WTC11 (cell line): ENCODE measurements at regions not wholly inside any gene's neighbourhood (a gene's known extent, or its start where the extent isn't known, plus 50 kb on each side); places are given as distances from the start of the nearest gene placed in this dataset.
A peak's percentile ranks its signal among the peaks of the same experiment; 100 is the strongest.

ENCODE experiments used
- ATAC-seq: fragments of 200-7000 bp; cut with Tn5 transposase; 2 replicates; pipeline ENCODE4 v1.10.0; 2021; ENCODE audit warnings: mild to moderate bottlenecking, moderate library complexity
- CTCF ChIA-PET: fragments of 300-600 bp; sonication (Branson Sonifier 250); formaldehyde crosslinking; loops from one replicate; lab custom pipeline; 2021; ENCODE audit warnings: antibody characterized with exemption; lab: Charles Lee
- POLR2A ChIA-PET: fragments of 350-600 bp; sonication (Branson Sonifier 250); formaldehyde crosslinking; loops from one replicate; lab custom pipeline; 2021; ENCODE audit warnings: antibody characterized with exemption; lab: Charles Lee
- DNase-seq: peaks from one replicate; pipeline ENCODE4 v3.0.0; 2021; ENCODE audit warnings: low spot score
- H3K27ac Mint-ChIP-seq: 2 replicates; pipeline ENCODE4 v1.8.0; 2021; ENCODE audit warnings: mixed read lengths
- H3K27me3 Mint-ChIP-seq: 2 replicates; pipeline ENCODE4 v1.8.0; 2021; ENCODE audit warnings: low read depth, mild to moderate bottlenecking, moderate library complexity, mixed read lengths
- H3K36me3 Mint-ChIP-seq: 2 replicates; pipeline ENCODE4 v1.8.0; 2021; ENCODE audit warnings: mixed read lengths
- H3K4me1 Mint-ChIP-seq: 2 replicates; pipeline ENCODE4 v1.8.0; 2022; ENCODE audit warnings: mixed read lengths
- H3K4me3 Mint-ChIP-seq: 2 replicates; pipeline ENCODE4 v1.8.0; 2021; ENCODE audit warnings: mild to moderate bottlenecking, moderate library complexity, mixed read lengths
- H3K9me3 Mint-ChIP-seq: 2 replicates; pipeline ENCODE4 v1.8.0; 2021; ENCODE audit warnings: mixed read lengths
- ATF1 ChIP-seq: sonication (generic); formaldehyde crosslinking; IDR thresholded peaks from 2 replicates; pipeline ENCODE4 v1.8.1; 2023; ENCODE audit warnings: mild to moderate bottlenecking, moderate library complexity, missing genetic modification reagents
- ETV6 ChIP-seq: sonication (generic); formaldehyde crosslinking; IDR thresholded peaks from 2 replicates; pipeline ENCODE4 v1.8.1; 2022; ENCODE audit warnings: mild to moderate bottlenecking, missing genetic modification reagents
- GABPB1 ChIP-seq: sonication (generic); formaldehyde crosslinking; IDR thresholded peaks from 2 replicates; pipeline ENCODE4 v1.8.1; 2023; ENCODE audit warnings: mild to moderate bottlenecking, missing genetic modification reagents
- HMGXB4 ChIP-seq: sonication (generic); formaldehyde crosslinking; IDR thresholded peaks from 2 replicates; pipeline ENCODE4 v1.8.1; 2023; ENCODE audit warnings: mild to moderate bottlenecking, moderate library complexity, missing genetic modification reagents
- MYBL2 ChIP-seq: sonication (generic); formaldehyde crosslinking; IDR thresholded peaks from 2 replicates; pipeline ENCODE4 v1.8.1; 2023; ENCODE audit warnings: mild to moderate bottlenecking, moderate library complexity, missing genetic modification reagents
- NR1H2 ChIP-seq: sonication (generic); formaldehyde crosslinking; IDR thresholded peaks from 2 replicates; pipeline ENCODE4 v1.9.0; 2021; ENCODE audit warnings: mild to moderate bottlenecking, moderate library complexity, missing genetic modification reagents
- OVOL2 ChIP-seq: fragments of 250-450 bp; sonication (Bioruptor Pico); IDR thresholded peaks from 2 replicates; pipeline ENCODE4 v1.9.0; 2021; ENCODE audit warnings: mild to moderate bottlenecking, borderline replicate concordance
- PRDM15 ChIP-seq: sonication (generic); formaldehyde crosslinking; IDR thresholded peaks from 2 replicates; pipeline ENCODE4 v1.8.0; 2022; ENCODE audit warnings: missing genetic modification reagents
- ZMAT4 ChIP-seq: fragments of 250-450 bp; sonication (Bioruptor Pico); IDR thresholded peaks from 2 replicates; pipeline ENCODE4 v1.9.0; 2021; ENCODE audit warnings: mild to moderate bottlenecking
- ZNF219 ChIP-seq: sonication (generic); formaldehyde crosslinking; IDR thresholded peaks from 2 replicates; pipeline ENCODE4 v1.8.0; 2023; ENCODE audit warnings: missing genetic modification reagents, mild to moderate bottlenecking, borderline replicate concordance
- ZNF532 ChIP-seq: fragments of 250-450 bp; sonication (Bioruptor Pico); IDR thresholded peaks from 2 replicates; pipeline ENCODE4 v1.9.0; 2021; ENCODE audit warnings: mild to moderate bottlenecking, borderline replicate concordance
- TF ChIP-seq, protein P1 (sequence below): fragments of 250-450 bp; sonication (Bioruptor Pico); IDR thresholded peaks from 2 replicates; pipeline ENCODE4 v1.9.0; 2021; ENCODE audit warnings: moderate library complexity, mild to moderate bottlenecking, inconsistent platforms, borderline replicate concordance
- TF ChIP-seq, protein P2 (sequence below): sonication (generic); formaldehyde crosslinking; IDR thresholded peaks from 2 replicates; pipeline ENCODE4 v1.8.1; 2023; ENCODE audit warnings: mild to moderate bottlenecking, missing genetic modification reagents, borderline replicate concordance

GRCh38 chr13:106383791-106384190, 151.7 kb downstream of the EFNB2 start:
- no peak overlapping the region for H3K4me3 Mint-ChIP-seq
- H3K36me3 Mint-ChIP-seq, result 0 out of 2 replicates have a peak, but pooled peaks cover 2% of the 10 kb centered on the region
- ChIA-PET CTCF (no interaction called here), POLR2A (no interaction called here)
- peaks cover 15% of the 10 kb centered on the region for H3K4me1 Mint-ChIP-seq
- H3K27ac Mint-ChIP-seq, result no peak overlapping the region
- H3K9me3 Mint-ChIP-seq, result peaks cover 9% of the 10 kb centered on the region
- DNase-seq (no peak), ATAC-seq (no peak)
- no peaks in the 10 kb centered on the region for H3K27me3 Mint-ChIP-seq
- no peak for TF ChIP-seq HMGXB4 (CRISPR knock-in tag)
- no peak for TF ChIP-seq NR1H2 (CRISPR knock-in tag)
- TF ChIP-seq, protein P1, sequence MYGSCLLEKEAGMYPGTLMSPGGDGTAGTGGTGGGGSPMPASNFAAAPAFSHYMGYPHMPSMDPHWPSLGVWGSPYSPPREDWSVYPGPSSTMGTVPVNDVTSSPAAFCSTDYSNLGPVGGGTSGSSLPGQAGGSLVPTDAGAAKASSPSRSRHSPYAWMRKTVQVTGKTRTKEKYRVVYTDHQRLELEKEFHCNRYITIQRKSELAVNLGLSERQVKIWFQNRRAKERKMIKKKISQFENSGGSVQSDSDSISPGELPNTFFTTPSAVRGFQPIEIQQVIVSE (CRISPR knock-in tag), result no peak
- TF ChIP-seq OVOL2 (CRISPR knock-in tag), result no peak
- TF ChIP-seq MYBL2 (CRISPR knock-in tag), result no peak
- no peak for TF ChIP-seq ETV6 (CRISPR knock-in tag)

DNA sequence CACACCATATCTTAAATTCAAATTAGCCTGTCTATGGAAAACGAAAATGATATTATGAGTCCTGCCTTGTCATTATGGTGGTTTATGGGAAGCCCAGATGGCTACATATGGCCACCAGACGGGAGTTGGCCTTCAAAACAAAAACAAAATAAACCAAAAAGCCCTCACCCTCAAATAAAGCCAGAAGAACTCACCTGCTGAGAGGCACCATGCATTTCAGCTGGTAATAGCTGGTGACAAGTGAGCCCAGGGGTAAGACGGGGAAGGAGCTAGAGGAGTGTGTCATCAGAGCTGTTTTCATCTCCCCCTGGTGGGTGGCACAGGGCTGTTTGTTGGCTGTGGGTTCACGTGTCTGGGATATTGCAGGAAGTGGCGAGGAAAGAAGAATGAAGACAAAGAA, 152.9 kb downstream of the EFNB2 start:
- DNase-seq (no peak), ATAC-seq (peak; percentile 21; the same call in 1 of the 2 replicates)
- ChIA-PET POLR2A (no interaction called here), CTCF (interaction anchor here (1.3 kb wide), 1 partner anchor 237 kb away, joined by 3 read pairs; no protein-coding TSS in a partner anchor)
- H3K4me3 Mint-ChIP-seq, result no peak overlapping the region
- peaks cover 2% of the 10 kb centered on the region; the same call in 1 of the 2 replicates for H3K9me3 Mint-ChIP-seq
- no peaks in the 10 kb centered on the region for H3K27me3 Mint-ChIP-seq
- H3K36me3 Mint-ChIP-seq, result no peaks in the 10 kb centered on the region
- H3K27ac Mint-ChIP-seq, result no peak overlapping the region
- TF ChIP-seq, protein P2, sequence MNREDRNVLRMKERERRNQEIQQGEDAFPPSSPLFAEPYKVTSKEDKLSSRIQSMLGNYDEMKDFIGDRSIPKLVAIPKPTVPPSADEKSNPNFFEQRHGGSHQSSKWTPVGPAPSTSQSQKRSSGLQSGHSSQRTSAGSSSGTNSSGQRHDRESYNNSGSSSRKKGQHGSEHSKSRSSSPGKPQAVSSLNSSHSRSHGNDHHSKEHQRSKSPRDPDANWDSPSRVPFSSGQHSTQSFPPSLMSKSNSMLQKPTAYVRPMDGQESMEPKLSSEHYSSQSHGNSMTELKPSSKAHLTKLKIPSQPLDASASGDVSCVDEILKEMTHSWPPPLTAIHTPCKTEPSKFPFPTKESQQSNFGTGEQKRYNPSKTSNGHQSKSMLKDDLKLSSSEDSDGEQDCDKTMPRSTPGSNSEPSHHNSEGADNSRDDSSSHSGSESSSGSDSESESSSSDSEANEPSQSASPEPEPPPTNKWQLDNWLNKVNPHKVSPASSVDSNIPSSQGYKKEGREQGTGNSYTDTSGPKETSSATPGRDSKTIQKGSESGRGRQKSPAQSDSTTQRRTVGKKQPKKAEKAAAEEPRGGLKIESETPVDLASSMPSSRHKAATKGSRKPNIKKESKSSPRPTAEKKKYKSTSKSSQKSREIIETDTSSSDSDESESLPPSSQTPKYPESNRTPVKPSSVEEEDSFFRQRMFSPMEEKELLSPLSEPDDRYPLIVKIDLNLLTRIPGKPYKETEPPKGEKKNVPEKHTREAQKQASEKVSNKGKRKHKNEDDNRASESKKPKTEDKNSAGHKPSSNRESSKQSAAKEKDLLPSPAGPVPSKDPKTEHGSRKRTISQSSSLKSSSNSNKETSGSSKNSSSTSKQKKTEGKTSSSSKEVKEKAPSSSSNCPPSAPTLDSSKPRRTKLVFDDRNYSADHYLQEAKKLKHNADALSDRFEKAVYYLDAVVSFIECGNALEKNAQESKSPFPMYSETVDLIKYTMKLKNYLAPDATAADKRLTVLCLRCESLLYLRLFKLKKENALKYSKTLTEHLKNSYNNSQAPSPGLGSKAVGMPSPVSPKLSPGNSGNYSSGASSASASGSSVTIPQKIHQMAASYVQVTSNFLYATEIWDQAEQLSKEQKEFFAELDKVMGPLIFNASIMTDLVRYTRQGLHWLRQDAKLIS (CRISPR knock-in tag), result no peak
- no peak for TF ChIP-seq GABPB1 (CRISPR knock-in tag)
- H3K4me1 Mint-ChIP-seq, result peaks cover 15% of the 10 kb centered on the region

GRCh38 chr13:106381091-106381490, 154.4 kb downstream of the EFNB2 start:
- Mint-ChIP-seq H3K36me3 (no peaks in the 10 kb centered on the region), H3K4me1 (peaks cover 15% of the 10 kb centered on the region), H3K4me3 (no peak overlapping the region), H3K9me3 (no peaks in the 10 kb centered on the region), H3K27ac (no peak overlapping the region), H3K27me3 (no peaks in the 10 kb centered on the region)
- CTCF ChIA-PET, result no interaction called here
- ATAC-seq (no peak), DNase-seq (no peak)
- POLR2A ChIA-PET, result no interaction called here
- TF ChIP-seq ATF1 (no peak), ZNF219 (CRISPR knock-in tag) (no peak), ZMAT4 (CRISPR knock-in tag) (no peak), ZNF532 (CRISPR knock-in tag) (no peak), PRDM15 (CRISPR knock-in tag) (no peak), HMGXB4 (CRISPR knock-in tag) (no peak)
